Endothelial cell of umbilical vein (primary cell): ENCODE measurements at regions not wholly inside any gene's neighbourhood (a gene's known extent, or its start where the extent isn't known, plus 50 kb on each side); places are given as distances from the start of the nearest gene placed in this dataset.

Experiments used
- BruUV-seq: library from RNA; stranded (reverse); fragments of 400-500 nt; replicated peaks from 2 replicates; lab custom pipeline; 2021; lab: Mats Ljungman, UMichigan
- CTCF ChIA-PET: fragments of 300-600, 350-600 bp; sonication (Branson Sonifier 250); formaldehyde crosslinking; loops from one replicate; lab custom pipeline; 2021; ENCODE audit warnings: antibody characterized with exemption, inconsistent platforms; lab: Charles Lee
- POLR2A ChIA-PET: fragments of 300-600, 350-600 bp; sonication (Branson Sonifier 250); formaldehyde crosslinking; loops from one replicate; lab custom pipeline; 2021; ENCODE audit warnings: antibody characterized with exemption, inconsistent platforms; lab: Charles Lee
- DNase-seq: peaks from one replicate; pipeline ENCODE4 v3.0.0-alpha.2; 2011; ENCODE audit warnings: low read depth, low spot score
- FAIRE-seq: peaks from 2 replicates; lab custom pipeline; 2011; peaks lifted over from hg19 to GRCh38; lab: Jason Lieb, UNC
- H2AFZ ChIP-seq: 2 replicates; pipeline ENCODE4 v1.6.0; 2012; ENCODE audit warnings: low read depth, low read length, control low read depth, inconsistent platforms
- H3K27ac ChIP-seq: 2 replicates; pipeline ENCODE4 v1.5.1; 2011; ENCODE audit warnings: low read depth, mild to moderate bottlenecking, control low read depth, low read length, moderate library complexity; ENCODE audit not compliant: insufficient read depth
- H3K27me3 ChIP-seq, 2 experiments: 2 replicates each; pipeline versions ENCODE4 v1.6.0 to v1.6.1; 2011; ENCODE audit warnings: low read length in 2 of 2, mixed read lengths in 1 of 2; ENCODE audit not compliant: control insufficient read depth in 2 of 2, insufficient read depth in 2 of 2
- H3K36me3 ChIP-seq, 2 experiments: 2 replicates in 1 of 2; 3 replicates in 1 of 2; pipeline ENCODE4 v1.5.1; 2011; ENCODE audit warnings: low read length in 2 of 2, mild to moderate bottlenecking in 1 of 2, moderate library complexity in 1 of 2; ENCODE audit not compliant: control insufficient read depth in 2 of 2, insufficient read depth in 2 of 2; ENCODE audit errors: extremely low read depth in 1 of 2
- H3K4me1 ChIP-seq: 3 replicates; pipeline ENCODE4 v1.5.1; 2011; ENCODE audit warnings: mild to moderate bottlenecking, low read length; ENCODE audit not compliant: control insufficient read depth, insufficient read depth; ENCODE audit errors: extremely low read depth
- H3K4me2 ChIP-seq: 2 replicates; pipeline ENCODE4 v1.6.1; 2011; ENCODE audit warnings: low read length, control low read depth, mixed read lengths; ENCODE audit not compliant: insufficient read depth
- H3K4me3 ChIP-seq, 3 experiments: fragments of 200-600 bp in 1 of 3; sonication (generic), shearing (Covaris generic) in 1 of 3; replicated peaks in 1 of 3; 2 replicates each; pipeline ENCODE4 v1.5.1; 2011 to 2016; ENCODE audit warnings: control low read depth in 3 of 3, low read length in 3 of 3, mild to moderate bottlenecking in 2 of 3, inconsistent platforms in 1 of 3, low read depth in 1 of 3, moderate library complexity in 1 of 3; ENCODE audit not compliant: insufficient read depth in 1 of 3
- H3K79me2 ChIP-seq: 2 replicates; pipeline ENCODE4 v1.6.0; 2012; ENCODE audit warnings: low read length, inconsistent platforms; ENCODE audit not compliant: control insufficient read depth, insufficient read depth
- H3K9ac ChIP-seq: replicated peaks from 2 replicates; pipeline ENCODE3; 2011; ENCODE audit warnings: low read length, control low read depth; ENCODE audit not compliant: insufficient read depth; ENCODE audit errors: extremely low read depth
- H3K9me1 ChIP-seq: replicated peaks from 3 replicates; pipeline ENCODE4 v1.6.0; 2011; ENCODE audit warnings: mild to moderate bottlenecking, low read length; ENCODE audit not compliant: control insufficient read depth, insufficient read depth; ENCODE audit errors: extremely low read depth
- H3K9me3 ChIP-seq: replicated peaks from 2 replicates; pipeline ENCODE4 v1.5.1; 2012; ENCODE audit warnings: low read length, inconsistent platforms; ENCODE audit not compliant: control insufficient read depth, insufficient read depth
- H4K20me1 ChIP-seq: replicated peaks from 2 replicates; pipeline ENCODE3; 2011; ENCODE audit warnings: mild to moderate bottlenecking, low read length; ENCODE audit not compliant: control insufficient read depth, insufficient read depth; ENCODE audit errors: extremely low read depth
- EZH2 ChIP-seq: IDR thresholded peaks from 2 replicates; pipeline ENCODE4 v1.6.1; 2012; ENCODE audit warnings: borderline replicate concordance, low read depth, mild to moderate bottlenecking, moderate library complexity, low read length, inconsistent platforms; ENCODE audit not compliant: severe bottlenecking
- FOS ChIP-seq: IDR thresholded peaks from 2 replicates; pipeline ENCODE4 v1.6.1; 2011; ENCODE audit warnings: mild to moderate bottlenecking, low read length, moderate library complexity, borderline replicate concordance; ENCODE audit not compliant: insufficient read depth
- GATA2 ChIP-seq: IDR thresholded peaks from 2 replicates; pipeline ENCODE4 v1.7.0; 2011; ENCODE audit warnings: low read depth, mild to moderate bottlenecking, moderate library complexity, mixed read lengths, low read length; ENCODE audit not compliant: insufficient read length, insufficient read depth
- JUN ChIP-seq: IDR thresholded peaks from 2 replicates; pipeline ENCODE4 v1.6.1; 2011; ENCODE audit warnings: borderline replicate concordance, low read depth; ENCODE audit not compliant: insufficient read length, insufficient read depth
- MYC ChIP-seq: IDR thresholded peaks from one replicate; pipeline ENCODE4 v1.6.1; 2011; ENCODE audit warnings: mild to moderate bottlenecking, low read depth, low read length
- POLR2A ChIP-seq: IDR thresholded peaks from 2 replicates; pipeline ENCODE4 v1.6.1; 2012; ENCODE audit warnings: low read depth, mild to moderate bottlenecking, control low read depth, low read length
- POLR2AphosphoS5 ChIP-seq: IDR thresholded peaks from 2 replicates; pipeline ENCODE4 v1.6.1; 2012; ENCODE audit warnings: low read depth, mild to moderate bottlenecking, control low read depth, low read length, moderate library complexity; ENCODE audit not compliant: insufficient read depth
- dilution Hi-C: fragments of 300-500 bp; cut with MboI; formaldehyde crosslinking; loops from one replicate; pipeline ENCODE4 v1.15.0; 2019; ENCODE audit warnings: low sequenced_read_pairs; ENCODE audit not compliant: extremely low pct_ligation_motif_present
- intact Hi-C: fragments of 100-400 bp; cut with micrococcal nuclease; formaldehyde crosslinking; loops from one replicate; pipeline ENCODE4 v1.10.0; 2022
- TF ChIP-seq, protein P1 (sequence below), 2 donors: IDR thresholded peaks; 1 replicate in 1 of 2; 2 replicates in 1 of 2; pipeline ENCODE4 v1.5.1; 2011; ENCODE audit warnings: low read length in 2 of 2, mild to moderate bottlenecking in 2 of 2, moderate library complexity in 2 of 2, control low read depth in 1 of 2, inconsistent platforms in 1 of 2, low read depth in 1 of 2; ENCODE audit not compliant: insufficient read depth in 1 of 2; ENCODE audit errors: extremely low read depth in 1 of 2
- TF ChIP-seq, protein P2 (sequence below): IDR thresholded peaks from 2 replicates; pipeline ENCODE4 v1.6.1; 2011; ENCODE audit not compliant: insufficient read depth, insufficient read length

DNA sequence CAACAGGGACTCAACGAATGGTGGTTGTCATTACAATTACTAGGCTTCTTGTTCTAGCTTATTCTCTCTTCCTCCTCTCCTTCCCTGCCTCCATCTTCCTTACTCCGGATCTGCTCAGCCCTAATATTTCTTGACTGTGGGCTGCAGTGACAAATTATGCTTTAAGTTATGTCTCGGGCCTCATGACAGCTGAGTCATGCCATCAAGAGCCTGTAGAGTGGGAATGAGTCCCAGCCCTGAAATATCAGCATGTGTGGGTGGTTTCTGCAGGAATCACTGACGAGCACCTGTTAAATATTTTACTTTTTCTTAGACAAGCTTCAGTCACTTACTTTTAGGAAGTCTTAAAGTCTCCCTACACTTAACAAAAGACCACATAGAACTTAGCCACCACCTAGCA is 83.1 kb upstream of the CBLN4 start:
- BruUV-seq, result no TSS peak
- ChIA-PET POLR2A (no interaction called here), CTCF (no interaction called here)
- H3K9me3 ChIP-seq, result peaks cover 7% of the 10 kb centered on the region
- TF ChIP-seq POLR2A (no peak), EZH2 (no peak), POLR2AphosphoS5 (no peak), FOS (no peak), MYC (no peak), JUN (no peak), GATA2 (no peak)
- TF ChIP-seq, protein P1, sequence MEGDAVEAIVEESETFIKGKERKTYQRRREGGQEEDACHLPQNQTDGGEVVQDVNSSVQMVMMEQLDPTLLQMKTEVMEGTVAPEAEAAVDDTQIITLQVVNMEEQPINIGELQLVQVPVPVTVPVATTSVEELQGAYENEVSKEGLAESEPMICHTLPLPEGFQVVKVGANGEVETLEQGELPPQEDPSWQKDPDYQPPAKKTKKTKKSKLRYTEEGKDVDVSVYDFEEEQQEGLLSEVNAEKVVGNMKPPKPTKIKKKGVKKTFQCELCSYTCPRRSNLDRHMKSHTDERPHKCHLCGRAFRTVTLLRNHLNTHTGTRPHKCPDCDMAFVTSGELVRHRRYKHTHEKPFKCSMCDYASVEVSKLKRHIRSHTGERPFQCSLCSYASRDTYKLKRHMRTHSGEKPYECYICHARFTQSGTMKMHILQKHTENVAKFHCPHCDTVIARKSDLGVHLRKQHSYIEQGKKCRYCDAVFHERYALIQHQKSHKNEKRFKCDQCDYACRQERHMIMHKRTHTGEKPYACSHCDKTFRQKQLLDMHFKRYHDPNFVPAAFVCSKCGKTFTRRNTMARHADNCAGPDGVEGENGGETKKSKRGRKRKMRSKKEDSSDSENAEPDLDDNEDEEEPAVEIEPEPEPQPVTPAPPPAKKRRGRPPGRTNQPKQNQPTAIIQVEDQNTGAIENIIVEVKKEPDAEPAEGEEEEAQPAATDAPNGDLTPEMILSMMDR (IDR thresholded peaks at IDR 0.05; ENCODE audit: extremely low read depth in 1 of 2, insufficient read depth in 1 of 2, low read depth in 1 of 2, low read length in 2 of 2), result no peak
- TF ChIP-seq, protein P2, sequence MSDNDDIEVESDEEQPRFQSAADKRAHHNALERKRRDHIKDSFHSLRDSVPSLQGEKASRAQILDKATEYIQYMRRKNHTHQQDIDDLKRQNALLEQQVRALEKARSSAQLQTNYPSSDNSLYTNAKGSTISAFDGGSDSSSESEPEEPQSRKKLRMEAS, result no peak
- H3K9me1 ChIP-seq, result no peaks in the 10 kb centered on the region
- H3K4me2 ChIP-seq, result no peak overlapping the region
- intact Hi-C loops (no loop called here), dilution Hi-C loops (no loop called here)
- H2AFZ ChIP-seq, result no peak overlapping the region
- no peaks in the 10 kb centered on the region for H3K27me3 ChIP-seq
- H4K20me1 ChIP-seq, result no peaks in the 10 kb centered on the region
- FAIRE-seq (no peak), DNase-seq (no peak)
- H3K36me3 ChIP-seq, result no peaks in the 10 kb centered on the region
- H3K9ac ChIP-seq, result no peak overlapping the region
- no peaks in the 10 kb centered on the region for H3K4me1 ChIP-seq
- no peaks in the 10 kb centered on the region for H3K79me2 ChIP-seq
- no peak overlapping the region for H3K4me3 ChIP-seq
- no peak overlapping the region for H3K27ac ChIP-seq
